ENCODE measurements at regions not wholly inside any gene's neighbourhood (a gene's known extent, or its start where the extent isn't known, plus 50 kb on each side); places are given as distances from the start of the nearest gene placed in this dataset.

GRCh38 chr22:47923011-47923427 lies 1160.6 kb downstream of the TBC1D22A start:
- no peaks in the 10 kb centered on the region for H3K27me3 ChIP-seq (ENCODE audit: insufficient read depth in 3 of 3, low read length in 2 of 3)
- no peak overlapping the region for H3K4me3 ChIP-seq
- no peak for DNase-seq
- 82 to 86% (median 82%) methylated on average over 11 of the region's 11 CpGs for WGBS, 3 donors
- H3K36me3 ChIP-seq (ENCODE audit: insufficient read depth in 1 of 2, low read depth in 1 of 2) = no peaks in the 10 kb centered on the region
- no peak for TF ChIP-seq CTCF (IDR thresholded peaks at IDR 0.05)
- no peaks in the 10 kb centered on the region for H3K4me1 ChIP-seq
- ATAC-seq = no peak
- H3K9me3 ChIP-seq = no peaks in the 10 kb centered on the region
- intact Hi-C loops (cut with DNase I) = no loop called here
- H3K27ac ChIP-seq = no peak overlapping the region

GRCh38 chr22:47921906-47922305 lies 1159.5 kb downstream of the TBC1D22A start:
- WGBS, 3 donors = 88 to 98% (median 93%) methylated on average over 3 of the region's 3 CpGs
- intact Hi-C loops (cut with DNase I) = no loop called here
- TF ChIP-seq CTCF (IDR thresholded peaks at IDR 0.05) = no peak
- Histone ChIP-seq H3K4me1 (no peaks in the 10 kb centered on the region), H3K27ac (no peak overlapping the region), H3K27me3 (ENCODE audit: insufficient read depth in 3 of 3, low read length in 2 of 3) (peaks cover 0 to 2% (median 0%) of the 10 kb centered on the region in 3 donors), H3K4me3 (no peak overlapping the region), H3K9me3 (no peaks in the 10 kb centered on the region), H3K36me3 (ENCODE audit: insufficient read depth in 1 of 2, low read depth in 1 of 2) (no peaks in the 10 kb centered on the region)
- DNase-seq (no peak), ATAC-seq (no peak)

- Histone ChIP-seq H3K36me3 (ENCODE audit: insufficient read depth in 1 of 2, low read depth in 1 of 2) (no peaks in the 10 kb centered on the region), H3K4me3 (no peak overlapping the region), H3K9me3 (no peaks in the 10 kb centered on the region), H3K27ac (no peak overlapping the region), H3K4me1 (no peaks in the 10 kb centered on the region), H3K27me3 (ENCODE audit: insufficient read depth in 3 of 3, low read length in 2 of 3) (peaks cover 0 to 2% (median 0%) of the 10 kb centered on the region in 3 donors)
- ATAC-seq = no peak
- no peak for DNase-seq
- WGBS, 3 donors = 77 to 94% (median 86%) methylated on average over 10 of the region's 10 CpGs
- TF ChIP-seq CTCF (IDR thresholded peaks at IDR 0.05) = no peak
- intact Hi-C loops (cut with DNase I) = no loop called here
Measured at GRCh38 chr22:47920380-47920959, 1158.0 kb downstream of the TBC1D22A start.

GRCh38 chr22:47919893-47920292 lies 1157.4 kb downstream of the TBC1D22A start:
- DNase-seq = no peak
- ATAC-seq = no peak
- intact Hi-C loops (cut with DNase I) = no loop called here
- Histone ChIP-seq H3K4me3 (no peak overlapping the region), H3K27ac (no peak overlapping the region), H3K9me3 (no peaks in the 10 kb centered on the region), H3K36me3 (ENCODE audit: insufficient read depth in 1 of 2, low read depth in 1 of 2) (no peaks in the 10 kb centered on the region), H3K4me1 (no peaks in the 10 kb centered on the region), H3K27me3 (ENCODE audit: insufficient read depth in 3 of 3, low read length in 2 of 3) (peaks cover 0 to 2% (median 0%) of the 10 kb centered on the region in 3 donors)
- TF ChIP-seq CTCF (IDR thresholded peaks at IDR 0.05) = no peak
- WGBS, 3 donors = 80 to 95% (median 86%) methylated on average over 6 of the region's 6 CpGs

GRCh38 chr22:47919001-47919441 lies 1156.6 kb downstream of the TBC1D22A start:
- Histone ChIP-seq H3K4me1 (no peaks in the 10 kb centered on the region), H3K9me3 (no peaks in the 10 kb centered on the region), H3K36me3 (ENCODE audit: insufficient read depth in 1 of 2, low read depth in 1 of 2) (no peaks in the 10 kb centered on the region), H3K4me3 (no peak overlapping the region), H3K27me3 (ENCODE audit: insufficient read depth in 3 of 3, low read length in 2 of 3) (peaks cover 0 to 2% (median 0%) of the 10 kb centered on the region in 3 donors), H3K27ac (no peak overlapping the region)
- ATAC-seq (no peak), DNase-seq (no peak)
- no peak for TF ChIP-seq CTCF (IDR thresholded peaks at IDR 0.05)
- intact Hi-C loops (cut with DNase I) = no loop called here
- WGBS, 3 donors = 42 to 59% (median 47%) methylated on average over 11 of the region's 11 CpGs

Measured in psoas muscle (tissue), 7 donors.